ENCODE measurements at regions not wholly inside any gene's neighbourhood (a gene's known extent, or its start where the extent isn't known, plus 50 kb on each side); places are given as distances from the start of the nearest gene placed in this dataset.

DNA sequence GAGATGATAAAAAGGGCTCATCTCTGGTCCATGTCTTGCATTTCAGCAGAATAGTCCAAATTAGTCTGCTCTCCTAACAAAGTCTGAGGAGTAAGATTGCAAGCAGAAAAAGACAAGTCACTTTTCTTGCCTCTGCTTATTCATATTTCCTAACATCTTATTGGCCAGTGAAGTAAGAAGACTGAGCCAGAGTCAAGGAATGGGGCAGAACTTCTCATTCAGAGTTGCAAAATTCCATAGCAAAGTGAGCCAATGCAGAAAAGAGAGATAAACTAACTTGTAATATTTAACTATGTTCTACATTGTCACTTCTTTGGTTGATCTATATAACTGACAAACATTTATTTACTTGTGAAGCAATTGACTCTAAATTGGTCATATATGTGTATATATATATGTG is 2304.0 kb downstream of the ARAP2 start:
- DNase-seq, result no peak
- Mint-ChIP-seq H3K4me1 (no peaks in the 10 kb centered on the region), H3K4me3 (no peak overlapping the region), H3K27me3 (ENCODE audit: low read depth) (no peaks in the 10 kb centered on the region), H3K27ac (no peak overlapping the region), H3K36me3 (ENCODE audit: insufficient read depth in 1 of 3, low read depth in 3 of 3) (no peaks in the 10 kb centered on the region), H3K9me3 (no peaks in the 10 kb centered on the region)
- Histone ChIP-seq H3K9me3 (ENCODE audit: control insufficient read depth, low read depth, low read length) (no peaks in the 10 kb centered on the region), H3K14ac (ENCODE audit: insufficient read depth, low read length) (no peak overlapping the region), H3K79me1 (ENCODE audit: insufficient read depth, low read depth, low read length, poor library complexity, severe bottlenecking) (no peaks in the 10 kb centered on the region), H3T11ph (ENCODE audit: low read length) (no peak overlapping the region), H3K23me2 (ENCODE audit: insufficient read length, low read depth, low read length, poor library complexity, severe bottlenecking) (no peaks in the 10 kb centered on the region), H2BK5ac (ENCODE audit: insufficient read length, low read length) (no peak overlapping the region), H2AFZ (ENCODE audit: low read length) (no peak overlapping the region), H3K4me1 (ENCODE audit: insufficient read depth, low read length) (no peaks in the 10 kb centered on the region), H4K5ac (ENCODE audit: insufficient read length, low read depth, low read length) (no peak overlapping the region), H2AK5ac (ENCODE audit: insufficient read length, low read length) (no peak overlapping the region), H2BK20ac (ENCODE audit: low read depth, low read length, poor library complexity, severe bottlenecking) (no peak overlapping the region), H3K18ac (ENCODE audit: insufficient read length, low read depth, low read length) (no peak overlapping the region), H3K27ac (ENCODE audit: insufficient read length, low read depth, low read length) (no peak overlapping the region), H2BK15ac (ENCODE audit: low read depth, low read length) (no peak overlapping the region), H4K8ac (replicated peaks; ENCODE audit: insufficient read length, low read depth, low read length) (no peak overlapping the region), H2BK120ac (ENCODE audit: low read depth, low read length, poor library complexity, severe bottlenecking) (no peak overlapping the region), H3K4ac (ENCODE audit: low read depth, low read length) (no peak overlapping the region), H3K4me2 (ENCODE audit: insufficient read depth, insufficient read length, low read length) (no peak overlapping the region), H3K27me3 (ENCODE audit: insufficient read depth, low read length) (no peaks in the 10 kb centered on the region), H4K91ac (ENCODE audit: insufficient read length, low read depth, low read length) (no peak overlapping the region), H3K56ac (ENCODE audit: insufficient read length, low read depth, low read length) (no peak overlapping the region), H4K20me1 (ENCODE audit: control insufficient read depth, insufficient read depth, insufficient read length) (no peaks in the 10 kb centered on the region), H3K23ac (ENCODE audit: insufficient read length, low read depth, low read length) (no peak overlapping the region), H2BK12ac (ENCODE audit: insufficient read length, low read depth, low read length) (no peak overlapping the region), H3K9ac (ENCODE audit: extremely low read depth, insufficient read length, low read length) (no peak overlapping the region), H3K79me2 (ENCODE audit: insufficient read depth, low read length) (no peaks in the 10 kb centered on the region)
- no peak for TF ChIP-seq CTCF (conservative IDR thresholded peaks at IDR 0.05)

Measured in H9 (cell line).